Activated T-cell treated with anti-CD3 and anti-CD28 coated beads, Interleukin-2, amount 50 U/mL, for 4 hours (primary cell): ENCODE measurements at regions not wholly inside any gene's neighbourhood (a gene's known extent, or its start where the extent isn't known, plus 50 kb on each side); places are given as distances from the start of the nearest gene placed in this dataset.

Experiments used
- ATAC-seq, 2 donors: fragments of 200-7000 bp; cut with Tn5 transposase; one replicate each; pipeline ENCODE4 v1.10.0; 2021
- DNase-seq: peaks from one replicate; pipeline ENCODE4 v3.0.0-alpha.2; 2020
- H3K27me3 Mint-ChIP-seq: one replicate; pipeline ENCODE4 v1.8.0; 2021; ENCODE audit warnings: low read depth, mixed read lengths
- H3K36me3 Mint-ChIP-seq: one replicate; pipeline ENCODE4 v1.8.0; 2022; ENCODE audit warnings: mixed read lengths; ENCODE audit not compliant: insufficient read depth
- H3K4me1 Mint-ChIP-seq: one replicate; pipeline ENCODE4 v1.8.0; 2021; ENCODE audit warnings: low read depth, mixed read lengths
- H3K4me3 Mint-ChIP-seq: one replicate; pipeline ENCODE4 v1.8.0; 2021; ENCODE audit warnings: mild to moderate bottlenecking, moderate library complexity, mixed read lengths
- H3K9me3 Mint-ChIP-seq: one replicate; pipeline ENCODE4 v1.8.0; 2021; ENCODE audit warnings: mixed read lengths

GRCh38 chr13:109857325-109857724 lies 70.9 kb upstream of the IRS2 start:
- no peak for DNase-seq
- Mint-ChIP-seq H3K9me3 (no peaks in the 10 kb centered on the region), H3K27me3 (peaks cover 44% of the 10 kb centered on the region), H3K4me1 (no peaks in the 10 kb centered on the region), H3K4me3 (no peak overlapping the region), H3K36me3 (no peaks in the 10 kb centered on the region)
- no peak for ATAC-seq

- ATAC-seq, result no peak
- no peaks in the 10 kb centered on the region for H3K36me3 Mint-ChIP-seq
- DNase-seq, result no peak
- H3K4me1 Mint-ChIP-seq, result no peaks in the 10 kb centered on the region
- no peak overlapping the region for H3K4me3 Mint-ChIP-seq
- no peaks in the 10 kb centered on the region for H3K9me3 Mint-ChIP-seq
- H3K27me3 Mint-ChIP-seq, result peaks cover 40% of the 10 kb centered on the region
Measured at GRCh38 chr13:109856350-109856749, 70.0 kb upstream of the IRS2 start.

DNA sequence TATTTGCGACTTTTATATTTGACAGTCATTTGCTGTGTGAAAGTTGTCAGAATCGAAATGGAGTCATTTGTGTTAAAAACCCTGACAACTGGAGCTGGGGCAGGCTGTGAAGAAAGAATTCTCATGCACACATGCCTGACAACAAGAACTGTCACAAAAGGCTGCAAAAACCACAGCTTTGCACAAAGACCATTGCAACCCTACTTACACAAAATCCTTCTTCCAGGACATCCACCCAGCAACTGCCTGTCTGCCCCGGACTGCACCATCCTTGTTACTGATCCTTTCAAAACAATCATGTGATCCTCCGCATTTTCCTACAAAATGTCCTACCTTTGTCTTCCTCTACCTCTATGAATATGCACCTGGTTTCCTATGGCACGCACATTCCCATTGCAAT lies 66.8 kb upstream of the IRS2 start:
- H3K27me3 Mint-ChIP-seq, result peaks cover 26% of the 10 kb centered on the region
- ATAC-seq (no peak), DNase-seq (no peak)

GRCh38 chr13:109846185-109846584 lies 59.8 kb upstream of the IRS2 start:
- DNase-seq, result no peak
- no peak for ATAC-seq
- H3K4me3 Mint-ChIP-seq, result no peak overlapping the region
- H3K9me3 Mint-ChIP-seq, result no peaks in the 10 kb centered on the region
- peaks cover 24% of the 10 kb centered on the region for H3K27me3 Mint-ChIP-seq
- H3K4me1 Mint-ChIP-seq, result no peaks in the 10 kb centered on the region
- no peaks in the 10 kb centered on the region for H3K36me3 Mint-ChIP-seq

More for the DNA sequence above, 66.8 kb upstream of the IRS2 start:
- Mint-ChIP-seq H3K36me3 (no peaks in the 10 kb centered on the region), H3K4me3 (no peak overlapping the region), H3K4me1 (no peaks in the 10 kb centered on the region), H3K9me3 (no peaks in the 10 kb centered on the region)

DNA sequence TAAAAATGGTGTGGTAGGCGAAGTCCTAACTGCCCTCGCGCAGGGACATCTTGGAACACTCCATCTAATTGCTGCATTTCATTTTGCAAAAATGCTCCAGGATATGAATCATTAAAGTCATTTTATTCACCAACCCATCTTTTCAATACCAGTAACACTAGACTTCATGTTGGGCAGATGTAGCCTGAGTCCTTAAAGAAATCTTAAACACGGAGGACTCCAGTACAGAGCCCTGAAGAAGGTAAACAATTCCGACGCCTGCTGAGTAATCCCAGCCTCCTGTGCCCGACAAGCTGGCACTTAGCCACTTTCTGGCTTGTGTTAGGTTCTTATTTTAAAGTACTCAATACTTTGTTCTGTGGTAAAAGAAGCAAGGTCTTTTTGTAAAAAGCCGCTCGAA lies 58.0 kb upstream of the IRS2 start:
- DNase-seq, result no peak
- Mint-ChIP-seq H3K4me3 (no peak overlapping the region), H3K9me3 (no peaks in the 10 kb centered on the region), H3K27me3 (peaks cover 30% of the 10 kb centered on the region), H3K4me1 (peaks cover 8% of the 10 kb centered on the region), H3K36me3 (no peaks in the 10 kb centered on the region)
- ATAC-seq, result no peak

GRCh38 chr13:109843695-109844094 lies 57.3 kb upstream of the IRS2 start:
- Mint-ChIP-seq H3K36me3 (no peaks in the 10 kb centered on the region), H3K9me3 (no peaks in the 10 kb centered on the region), H3K27me3 (peaks cover 30% of the 10 kb centered on the region), H3K4me3 (no peak overlapping the region), H3K4me1 (peaks cover 8% of the 10 kb centered on the region)
- DNase-seq, result no peak
- no peak for ATAC-seq

DNA sequence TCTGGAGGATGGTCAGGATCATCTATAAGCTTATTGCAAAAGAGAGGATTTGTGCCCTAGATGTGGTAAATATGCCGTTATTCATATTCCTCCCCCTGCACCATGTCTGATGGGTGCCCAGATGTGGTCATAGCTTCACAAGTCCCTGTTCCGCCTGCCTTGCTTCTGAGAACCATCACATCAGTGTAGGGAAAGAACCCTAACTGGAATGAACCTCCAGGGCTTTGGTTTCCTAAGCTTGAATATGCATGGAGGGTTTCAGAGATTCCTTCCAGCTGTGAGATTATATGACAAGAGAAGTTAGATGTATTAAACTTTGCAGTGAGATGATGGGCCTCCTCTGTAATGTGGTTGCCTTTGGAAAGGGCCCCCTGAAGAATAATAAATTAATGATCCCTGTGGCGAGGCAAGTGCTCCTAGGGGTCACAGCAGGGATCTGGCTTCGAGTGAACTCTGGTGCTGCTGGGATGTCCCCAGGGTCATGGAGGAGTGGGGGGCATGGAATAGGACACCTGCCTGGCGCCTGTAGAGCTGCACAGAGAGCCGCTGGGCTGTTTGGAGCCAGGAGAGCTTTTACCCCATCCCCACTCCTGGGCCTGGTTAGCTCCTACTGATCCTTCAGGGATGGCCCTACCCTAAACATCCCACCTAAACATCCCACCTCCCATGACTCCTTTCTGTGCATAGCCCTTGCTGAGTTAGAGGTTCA lies 56.0 kb upstream of the IRS2 start:
- Mint-ChIP-seq H3K4me1 (peaks cover 8% of the 10 kb centered on the region), H3K9me3 (no peaks in the 10 kb centered on the region), H3K4me3 (no peak overlapping the region), H3K27me3 (peaks cover 27% of the 10 kb centered on the region), H3K36me3 (no peaks in the 10 kb centered on the region)
- no peak for ATAC-seq
- no peak for DNase-seq

GRCh38 chr13:109840893-109841287 lies 54.5 kb upstream of the IRS2 start:
- Mint-ChIP-seq H3K27me3 (peaks cover 19% of the 10 kb centered on the region), H3K4me3 (no peak overlapping the region), H3K4me1 (peaks cover 8% of the 10 kb centered on the region), H3K36me3 (no peaks in the 10 kb centered on the region), H3K9me3 (no peaks in the 10 kb centered on the region)
- ATAC-seq, result no peak
- DNase-seq, result no peak

DNA sequence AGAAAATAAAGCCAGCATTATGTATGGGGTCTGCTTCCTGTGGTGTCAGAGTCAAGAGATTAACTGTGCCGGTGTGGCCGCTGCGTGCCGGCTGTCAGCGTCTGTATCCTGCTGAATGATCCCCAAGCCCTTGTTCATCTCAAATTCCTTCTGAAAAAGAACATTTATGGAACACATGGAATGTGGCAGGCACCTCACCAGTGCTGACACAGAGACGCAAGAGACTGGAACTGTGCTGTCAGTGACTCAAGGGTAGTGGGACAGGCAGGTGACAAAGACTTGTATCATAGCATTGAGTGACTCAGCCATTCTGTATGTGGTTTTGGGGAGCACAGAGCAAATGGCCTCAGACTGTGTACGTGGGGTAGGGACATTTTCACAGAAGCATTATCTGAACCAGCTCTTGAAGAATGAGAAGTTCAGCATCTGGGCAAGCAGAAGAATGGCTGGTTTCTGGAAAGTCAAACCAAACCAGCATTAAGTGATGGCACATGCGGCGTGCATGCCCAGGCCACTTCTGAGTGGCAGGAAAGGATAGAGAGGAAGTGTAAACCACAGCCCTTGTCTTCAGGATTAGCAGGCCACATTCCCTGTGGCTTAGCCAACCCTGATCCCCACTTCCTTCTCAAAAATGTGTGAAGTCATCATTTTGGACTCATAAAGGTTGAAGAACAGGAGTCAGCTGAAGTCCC lies 54.0 kb upstream of the IRS2 start:
- peaks cover 8% of the 10 kb centered on the region for H3K4me1 Mint-ChIP-seq
- no peak for DNase-seq
- no peaks in the 10 kb centered on the region for H3K9me3 Mint-ChIP-seq
- H3K27me3 Mint-ChIP-seq, result peaks cover 19% of the 10 kb centered on the region
- no peaks in the 10 kb centered on the region for H3K36me3 Mint-ChIP-seq
- no peak overlapping the region for H3K4me3 Mint-ChIP-seq
- peak; percentile 97 to 100 for ATAC-seq

- no peak overlapping the region for H3K4me3 Mint-ChIP-seq
- peaks cover 20% of the 10 kb centered on the region for H3K27me3 Mint-ChIP-seq
- H3K9me3 Mint-ChIP-seq, result no peaks in the 10 kb centered on the region
- ATAC-seq, result no peak
- H3K4me1 Mint-ChIP-seq, result peaks cover 8% of the 10 kb centered on the region
- no peak for DNase-seq
- H3K36me3 Mint-ChIP-seq, result no peaks in the 10 kb centered on the region
Measured at GRCh38 chr13:109836629-109837607, 50.5 kb upstream of the IRS2 start.
